ENCODE measurements at regions not wholly inside any gene's neighbourhood (a gene's known extent, or its start where the extent isn't known, plus 50 kb on each side); places are given as distances from the start of the nearest gene placed in this dataset.

- H3K9me3 ChIP-seq = no peaks in the 10 kb centered on the region
- no peaks in the 10 kb centered on the region for H3K36me3 ChIP-seq (ENCODE audit: low read depth, missing control alignments)
- no peak overlapping the region for H3K27ac ChIP-seq
- no peak overlapping the region for H3K4me3 ChIP-seq
- no peaks in the 10 kb centered on the region for H3K4me1 ChIP-seq
- intact Hi-C loops (cut with DNase I; ENCODE audit: low total_unique reads) = no loop called here
- DNase-seq = no peak
- WGBS, 2 donors = 46 to 52% methylated on average over 4 of the region's 4 CpGs
- H3K27me3 ChIP-seq = no peaks in the 10 kb centered on the region
- TF ChIP-seq POLR2A (IDR thresholded peaks at IDR 0.05) (no peak), CTCF (IDR thresholded peaks at IDR 0.05) (no peak)
Measured at GRCh38 chr11:28684011-28684586, 575.9 kb downstream of the METTL15 start.

GRCh38 chr11:28679795-28680468, 571.7 kb downstream of the METTL15 start:
- no peak for TF ChIP-seq POLR2A (IDR thresholded peaks at IDR 0.05)
- TF ChIP-seq CTCF (IDR thresholded peaks at IDR 0.05) = no peak
- no peaks in the 10 kb centered on the region for H3K4me1 ChIP-seq
- 89 to 91% methylated on average over 3 of the region's 3 CpGs for WGBS, 2 donors
- intact Hi-C loops (cut with DNase I; ENCODE audit: low total_unique reads) = no loop called here
- no peak overlapping the region for H3K27ac ChIP-seq
- no peaks in the 10 kb centered on the region for H3K36me3 ChIP-seq (ENCODE audit: low read depth, missing control alignments)
- no peaks in the 10 kb centered on the region for H3K27me3 ChIP-seq
- DNase-seq = no peak
- no peak overlapping the region for H3K4me3 ChIP-seq
- H3K9me3 ChIP-seq = no peaks in the 10 kb centered on the region

GRCh38 chr11:28677721-28678120, 569.5 kb downstream of the METTL15 start:
- H3K27me3 ChIP-seq = no peaks in the 10 kb centered on the region
- H3K4me1 ChIP-seq = no peaks in the 10 kb centered on the region
- no peak for DNase-seq
- no peak overlapping the region for H3K27ac ChIP-seq
- H3K9me3 ChIP-seq = no peaks in the 10 kb centered on the region
- H3K4me3 ChIP-seq = no peak overlapping the region
- intact Hi-C loops (cut with DNase I; ENCODE audit: low total_unique reads) = no loop called here
- TF ChIP-seq POLR2A (IDR thresholded peaks at IDR 0.05) (no peak), CTCF (IDR thresholded peaks at IDR 0.05) (no peak)
- H3K36me3 ChIP-seq (ENCODE audit: low read depth, missing control alignments) = no peaks in the 10 kb centered on the region
- 98 to 100% methylated on average over 1 of the region's 1 CpG for WGBS, 2 donors

GRCh38 chr11:28675183-28675582, 567.0 kb downstream of the METTL15 start:
- 85 to 95% methylated on average over 2 of the region's 2 CpGs for whole genome bisulfite sequencing, 2 donors
- DNase-seq = no peak
- Histone ChIP-seq H3K4me3 (no peak overlapping the region), H3K27me3 (no peaks in the 10 kb centered on the region), H3K4me1 (no peaks in the 10 kb centered on the region), H3K36me3 (ENCODE audit: low read depth, missing control alignments) (no peaks in the 10 kb centered on the region), H3K9me3 (no peaks in the 10 kb centered on the region), H3K27ac (no peak overlapping the region)
- intact Hi-C loops (cut with DNase I; ENCODE audit: low total_unique reads) = no loop called here
- TF ChIP-seq CTCF (IDR thresholded peaks at IDR 0.05) = no peak
